ENCODE measurements at regions not wholly inside any gene's neighbourhood (a gene's known extent, or its start where the extent isn't known, plus 50 kb on each side); places are given as distances from the start of the nearest gene placed in this dataset.

DNA sequence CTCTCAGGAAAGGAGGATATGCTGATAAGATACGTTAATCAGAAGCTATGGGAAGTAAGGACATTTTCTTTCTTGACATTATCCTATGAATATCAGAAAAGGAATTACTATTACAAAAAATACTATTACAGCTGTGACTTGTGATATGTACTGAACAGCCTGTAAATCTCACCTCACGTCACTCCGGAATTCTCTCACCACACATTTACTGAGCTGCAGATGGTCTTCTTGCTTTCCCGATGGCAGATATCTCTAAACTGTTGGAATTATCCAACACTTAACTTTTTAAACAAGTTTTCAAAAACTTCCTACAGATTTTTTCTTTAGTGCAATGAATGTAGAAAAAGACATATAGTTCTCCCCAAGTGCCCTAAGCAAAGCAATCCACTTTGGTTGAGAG, 313.4 kb downstream of the GPR37 start:
- TF ChIP-seq CTCF (IDR thresholded peaks at IDR 0.05) (no peak), POLR2A (IDR thresholded peaks at IDR 0.05) (no peak), EP300 (IDR thresholded peaks at IDR 0.05) (no peak), POLR2AphosphoS5 (IDR thresholded peaks at IDR 0.05) (no peak)

All from sigmoid colon (tissue), 4 donors.